ENCODE measurements at regions not wholly inside any gene's neighbourhood (a gene's known extent, or its start where the extent isn't known, plus 50 kb on each side); places are given as distances from the start of the nearest gene placed in this dataset.

DNA sequence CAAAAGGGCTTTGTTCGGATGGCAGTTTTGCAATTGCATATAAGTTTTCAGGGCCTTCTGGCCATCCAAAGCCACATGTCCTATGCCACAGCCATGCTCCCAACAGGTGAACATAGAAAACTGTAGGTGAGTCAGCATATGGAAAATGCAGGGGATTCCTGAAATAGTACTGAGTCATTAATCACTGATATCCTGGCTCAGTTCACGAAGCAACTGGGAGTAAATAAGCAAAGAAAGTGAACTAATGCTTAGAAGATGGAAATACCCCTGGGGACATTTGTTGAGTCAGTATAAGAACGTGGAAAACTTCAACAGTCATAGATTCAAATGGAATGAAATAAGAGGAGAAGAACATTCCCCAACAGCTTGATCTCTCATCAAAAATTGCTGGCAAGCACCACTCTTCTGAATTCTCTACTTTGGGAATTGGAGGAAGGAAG lies 148.9 kb upstream of the RUNX1 start:
- peaks cover 0 to 7% (median 0%) of the 10 kb centered on the region in 8 donors for H3K9me3 ChIP-seq
- H3K36me3 ChIP-seq: no peaks in the 10 kb centered on the region
- H3K27ac ChIP-seq: no peak overlapping the region
- no peaks in the 10 kb centered on the region for H3K27me3 ChIP-seq (replicated peaks in 1 of 7)
- 55 to 75% (median 72%) methylated on average over 3 of the region's 3 CpGs for WGBS, 5 donors
- no peak overlapping the region for H3K4me3 ChIP-seq
- peaks cover 0 to 4% (median 0%) of the 10 kb centered on the region in 6 donors for H3K4me1 ChIP-seq
- no peak for TF ChIP-seq POLR2A (IDR thresholded peaks at IDR 0.05)
- no peak for TF ChIP-seq CTCF (IDR thresholded peaks at IDR 0.05 in 8 of 11, conservative IDR thresholded peaks at IDR 0.05 in 3 of 11)
- no peak for TF ChIP-seq POLR2AphosphoS5 (IDR thresholded peaks at IDR 0.05)
- intact Hi-C loops (cut with DNase I; ENCODE audit: low total_unique reads): no loop called here
- DNase-seq: no peak

DNA sequence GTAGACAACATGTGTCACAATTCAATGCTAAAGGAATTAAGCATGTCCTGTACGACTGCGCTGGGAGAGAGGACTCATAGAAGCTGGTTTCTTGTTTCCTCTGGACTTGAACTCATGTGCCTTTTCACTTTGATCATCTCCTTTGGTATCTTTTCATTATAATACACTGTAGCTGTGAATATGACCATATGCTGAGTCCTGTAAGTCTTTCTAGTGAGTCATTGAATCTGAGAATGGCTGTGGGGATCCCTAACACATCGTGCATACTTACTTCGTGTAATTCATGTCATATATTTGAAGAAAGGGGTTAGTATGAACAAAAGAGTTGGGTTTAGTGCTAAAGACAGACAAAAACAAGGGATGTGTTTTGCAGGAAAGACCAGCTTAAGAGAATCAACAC lies 148.1 kb upstream of the RUNX1 start:
- DNase-seq: no peak
- no peak overlapping the region for H3K27ac ChIP-seq
- peaks cover 0 to 7% (median 0%) of the 10 kb centered on the region in 8 donors for H3K9me3 ChIP-seq
- H3K4me3 ChIP-seq: no peak overlapping the region
- H3K27me3 ChIP-seq (replicated peaks in 1 of 7): no peaks in the 10 kb centered on the region
- 94 to 97% (median 95%) methylated on average over 4 of the region's 4 CpGs for WGBS, 5 donors
- H3K36me3 ChIP-seq: no peaks in the 10 kb centered on the region
- intact Hi-C loops (cut with DNase I; ENCODE audit: low total_unique reads): no loop called here
- TF ChIP-seq CTCF (IDR thresholded peaks at IDR 0.05 in 8 of 11, conservative IDR thresholded peaks at IDR 0.05 in 3 of 11): no peak
- TF ChIP-seq POLR2AphosphoS5 (IDR thresholded peaks at IDR 0.05): no peak
- no peak for TF ChIP-seq POLR2A (IDR thresholded peaks at IDR 0.05)
- no peaks in the 10 kb centered on the region for H3K4me1 ChIP-seq

DNA sequence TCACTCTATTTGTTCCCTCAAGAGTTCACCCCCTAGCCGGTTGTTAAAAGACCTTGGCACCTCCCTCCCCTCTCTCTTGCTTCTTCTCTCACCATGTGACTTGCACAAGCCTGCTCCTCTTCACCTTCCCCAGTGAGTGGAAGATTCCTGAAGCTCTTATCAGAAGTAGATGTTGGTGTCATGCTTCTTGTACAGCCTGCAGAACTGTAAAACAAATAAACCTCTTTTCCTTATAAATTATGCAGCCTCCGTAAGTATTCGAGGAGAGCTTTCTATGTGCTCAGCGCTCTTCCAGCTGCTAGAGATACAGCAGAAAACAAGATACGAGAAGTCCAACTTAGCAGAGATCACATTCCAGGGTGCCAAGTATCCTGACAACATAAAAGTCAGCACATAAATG lies 147.0 kb upstream of the RUNX1 start:
- DNase-seq: no peak
- no peaks in the 10 kb centered on the region for H3K36me3 ChIP-seq
- H3K9me3 ChIP-seq: peaks cover 0 to 7% (median 0%) of the 10 kb centered on the region in 8 donors
- no peaks in the 10 kb centered on the region for H3K27me3 ChIP-seq (replicated peaks in 1 of 7)
- no peaks in the 10 kb centered on the region for H3K4me1 ChIP-seq
- TF ChIP-seq POLR2A (IDR thresholded peaks at IDR 0.05) (no peak), POLR2AphosphoS5 (IDR thresholded peaks at IDR 0.05) (no peak), CTCF (IDR thresholded peaks at IDR 0.05 in 8 of 11, conservative IDR thresholded peaks at IDR 0.05 in 3 of 11) (no peak)
- intact Hi-C loops (cut with DNase I; ENCODE audit: low total_unique reads): no loop called here
- no peak overlapping the region for H3K4me3 ChIP-seq
- H3K27ac ChIP-seq: no peak overlapping the region
- 82 to 95% (median 88%) methylated on average over 5 of the region's 5 CpGs for WGBS, 5 donors

DNA sequence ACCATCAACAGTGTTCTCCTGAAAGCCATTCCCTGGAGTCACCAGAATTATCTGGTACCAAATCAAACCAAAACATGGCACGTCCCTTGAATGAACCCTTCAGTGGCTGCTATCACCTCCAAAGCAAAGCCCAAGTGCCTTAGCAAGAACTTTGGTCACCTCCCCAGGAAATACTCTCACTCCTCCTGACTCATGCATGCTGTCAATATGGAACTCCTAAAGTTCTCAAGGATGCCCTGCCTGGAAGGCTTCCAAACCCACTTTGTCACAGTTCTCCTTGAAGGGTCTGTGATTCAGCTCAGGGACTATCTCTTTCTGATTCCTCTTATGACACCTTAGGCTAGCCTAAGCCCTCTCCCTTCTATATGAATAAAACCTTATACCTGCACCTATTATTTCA lies 146.1 kb upstream of the RUNX1 start:
- intact Hi-C loops (cut with DNase I; ENCODE audit: low total_unique reads): no loop called here

More for the DNA sequence above, 146.1 kb upstream of the RUNX1 start:
- no peak overlapping the region for H3K27ac ChIP-seq
- no peak overlapping the region for H3K4me3 ChIP-seq
- H3K27me3 ChIP-seq (replicated peaks in 1 of 7): no peaks in the 10 kb centered on the region
- WGBS, 5 donors: 77 to 97% (median 85%) methylated on average over 1 of the region's 1 CpG
- no peak for DNase-seq
- no peak for TF ChIP-seq POLR2A (IDR thresholded peaks at IDR 0.05)
- TF ChIP-seq POLR2AphosphoS5 (IDR thresholded peaks at IDR 0.05): no peak
- TF ChIP-seq CTCF (IDR thresholded peaks at IDR 0.05 in 8 of 11, conservative IDR thresholded peaks at IDR 0.05 in 3 of 11): no peak
- H3K9me3 ChIP-seq: peaks cover 0 to 7% (median 0%) of the 10 kb centered on the region in 8 donors
- H3K4me1 ChIP-seq: peaks cover 0 to 2% (median under 1%) of the 10 kb centered on the region in 6 donors
- H3K36me3 ChIP-seq: no peaks in the 10 kb centered on the region

Data from spleen (tissue), 11 donors.